Heart right ventricle (tissue), 16 donors: ENCODE measurements at regions not wholly inside any gene's neighbourhood (a gene's known extent, or its start where the extent isn't known, plus 50 kb on each side); places are given as distances from the start of the nearest gene placed in this dataset.

Experiments
- ATAC-seq, 8 donors: fragments of 200-7000 bp; cut with Tn5 transposase; one replicate each; pipeline ENCODE4 v1.9.1; 2020; ENCODE audit warnings: mild to moderate bottlenecking in 8 of 8, moderate library complexity in 8 of 8, moderate number of reproducible peaks in 1 of 8
- DNase-seq, 2 donors: peaks; one replicate each; pipeline ENCODE4 v3.0.0-alpha.2; 2020
- H3K27ac ChIP-seq, 10 donors: fragments of 200-600 bp; sonication (generic) in 2 of 10; one replicate each; pipeline versions ENCODE4 v1.5.0 to v1.8.0; 2020 to 2022; ENCODE audit warnings: mild to moderate bottlenecking in 3 of 10
- H3K27me3 ChIP-seq, 7 donors: fragments of 200-600 bp; one replicate each; pipeline ENCODE4 v1.8.0; 2021 to 2022; ENCODE audit warnings: mild to moderate bottlenecking in 2 of 7
- H3K36me3 ChIP-seq, 9 donors: fragments of 200-600 bp; sonication (generic) in 1 of 9; one replicate each; pipeline versions ENCODE4 v1.5.0 to v1.8.0; 2020 to 2022; ENCODE audit warnings: mild to moderate bottlenecking in 2 of 9
- H3K4me1 ChIP-seq, 9 donors: fragments of 200-600 bp; sonication (generic) in 1 of 9; one replicate each; pipeline versions ENCODE4 v1.5.0 to v1.8.0; 2020 to 2022; ENCODE audit warnings: mild to moderate bottlenecking in 4 of 9
- H3K4me3 ChIP-seq, 10 donors: fragments of 200-600 bp; sonication (generic) in 2 of 10; one replicate each; pipeline versions ENCODE4 v1.5.0 to v1.8.0; 2020 to 2022; ENCODE audit warnings: mild to moderate bottlenecking in 7 of 10, moderate library complexity in 2 of 10
- H3K9me3 ChIP-seq, 11 donors: fragments of 200-600 bp in 10 of 11; sonication (generic) in 2 of 11; one replicate each; pipeline versions ENCODE4 v1.5.0 to v1.8.0; 2013 to 2022; ENCODE audit warnings: mild to moderate bottlenecking in 2 of 11, control low read depth in 1 of 11, moderate library complexity in 1 of 11
- WGBS, 2 donors: extraction: QIAGEN DNeasy Blood & Tissue Kit; methylation state at CpG; one replicate each; pipeline ENCODE4 v1.1.7; 2013; ENCODE audit warnings: inconsistent platforms in 1 of 2; 5-methylcytosine and 5-hydroxymethylcytosine counted together
- intact Hi-C, 10 donors: fragments of 100-400 bp; cut with DNase I; formaldehyde crosslinking; loops; one replicate each; pipeline versions ENCODE4 v1.11.1 to v1.14.2; 2022
- TF ChIP-seq, protein P1 (sequence below), 9 donors: fragments of 200-600 bp; sonication (generic) in 2 of 9; IDR thresholded peaks; one replicate each; pipeline versions ENCODE4 v1.5.0 to v1.8.0; 2021 to 2022; ENCODE audit warnings: antibody characterized with exemption in 9 of 9, mild to moderate bottlenecking in 5 of 9, moderate library complexity in 1 of 9
- donor health status: Arrhythmogenic right ventricular cardiomyopathy.
- donor health status: ischemic (EF 13 %, LVEDD 7.1; RV severe dilation, severe dysfunction).
- donor health status: healthy with polysubstance abuse.
- donor health status: DM: no; HTN: yes; CAD: no.
- donor health status: DM: no; HTN: no; CAD: no.
- donor health status: ischemic (EF 25% LVEDD 6.9; RV normal size, moderate dysfunction).
- donor health status: ischemic (EF 25% LVEDD 5.7; RV mildly dilated, moderate dysfunction).
- donor health status: healthy.
- donor health status: DM: yes; HTN: yes; CAD: no.
- donor health status: Ischemic cardiomyopathy.
- donor health status: ischemic (EF 35%, LVEDD 5.7; RV mildly dilated, moderate dysfunction).
- donor health status: nonischemic (EF 11% LVEDD 7.7; RV severe dilation, severe dysfunction).
- donor health status: DM: yes; HTN: yes; CAD: no.
- donor health status: PGD.
- donor health status: ischemic (EF 29% LVEDD 5.4; RV normal size, mild dysfunction).
- donor health status: nonischemic (EF 23%, LVEDD 6.1; RV moderate dilation, normal function).

DNA sequence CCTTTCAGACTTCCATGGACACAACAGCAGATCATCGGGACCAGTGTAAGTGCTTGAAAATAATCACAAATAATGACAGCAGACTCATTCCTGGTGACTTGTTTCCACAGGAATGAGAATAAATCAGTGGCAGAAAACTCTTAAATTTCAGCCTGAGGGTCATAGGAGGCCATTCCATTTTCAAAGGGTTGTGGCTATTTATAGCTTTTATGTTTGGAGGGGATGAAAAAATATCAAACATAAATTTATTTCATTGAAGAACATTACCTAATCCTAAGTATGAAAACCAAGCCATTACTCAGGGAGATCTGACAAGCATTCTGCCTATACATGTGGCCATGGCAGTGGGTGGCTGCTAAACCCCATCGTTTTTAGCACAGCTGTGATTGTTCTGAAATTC, 173.6 kb upstream of the CNR1 start:
- TF ChIP-seq, protein P1, sequence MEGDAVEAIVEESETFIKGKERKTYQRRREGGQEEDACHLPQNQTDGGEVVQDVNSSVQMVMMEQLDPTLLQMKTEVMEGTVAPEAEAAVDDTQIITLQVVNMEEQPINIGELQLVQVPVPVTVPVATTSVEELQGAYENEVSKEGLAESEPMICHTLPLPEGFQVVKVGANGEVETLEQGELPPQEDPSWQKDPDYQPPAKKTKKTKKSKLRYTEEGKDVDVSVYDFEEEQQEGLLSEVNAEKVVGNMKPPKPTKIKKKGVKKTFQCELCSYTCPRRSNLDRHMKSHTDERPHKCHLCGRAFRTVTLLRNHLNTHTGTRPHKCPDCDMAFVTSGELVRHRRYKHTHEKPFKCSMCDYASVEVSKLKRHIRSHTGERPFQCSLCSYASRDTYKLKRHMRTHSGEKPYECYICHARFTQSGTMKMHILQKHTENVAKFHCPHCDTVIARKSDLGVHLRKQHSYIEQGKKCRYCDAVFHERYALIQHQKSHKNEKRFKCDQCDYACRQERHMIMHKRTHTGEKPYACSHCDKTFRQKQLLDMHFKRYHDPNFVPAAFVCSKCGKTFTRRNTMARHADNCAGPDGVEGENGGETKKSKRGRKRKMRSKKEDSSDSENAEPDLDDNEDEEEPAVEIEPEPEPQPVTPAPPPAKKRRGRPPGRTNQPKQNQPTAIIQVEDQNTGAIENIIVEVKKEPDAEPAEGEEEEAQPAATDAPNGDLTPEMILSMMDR (IDR thresholded peaks at IDR 0.05), result no peak
- no peaks in the 10 kb centered on the region for H3K27me3 ChIP-seq
- no peak overlapping the region for H3K4me3 ChIP-seq
- 60 to 75% methylated on average over 2 of the region's 2 CpGs for whole genome bisulfite sequencing, 2 donors
- H3K9me3 ChIP-seq, result peaks cover 0 to 6% (median 0%) of the 10 kb centered on the region in 11 donors
- H3K36me3 ChIP-seq, result no peaks in the 10 kb centered on the region
- H3K27ac ChIP-seq, result no peak overlapping the region
- H3K4me1 ChIP-seq, result no peaks in the 10 kb centered on the region
- ATAC-seq, result no peak
- no peak for DNase-seq
- intact Hi-C loops, result no loop called here

DNA sequence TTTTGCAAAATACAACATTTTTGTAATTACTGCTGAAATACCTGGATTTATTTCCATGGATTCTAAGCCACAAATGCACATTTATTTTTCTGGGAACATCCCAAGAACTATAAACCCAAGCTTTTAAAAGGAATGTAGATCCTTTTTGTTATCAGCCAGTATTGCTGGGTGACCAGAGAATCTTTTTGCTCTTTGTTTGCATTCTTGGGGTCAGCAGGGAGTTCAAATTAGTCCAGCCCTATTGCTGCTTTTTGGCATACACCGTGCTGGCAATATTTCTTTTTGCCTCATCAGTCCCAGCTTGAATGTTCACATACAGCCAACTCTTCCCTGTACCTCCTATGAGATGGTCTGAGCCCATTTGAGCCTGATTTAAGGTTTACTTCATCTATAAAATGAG, 155.2 kb upstream of the CNR1 start:
- TF ChIP-seq, protein P1 (IDR thresholded peaks at IDR 0.05), result no peak
- intact Hi-C loops, result no loop called here
- Histone ChIP-seq H3K36me3 (no peaks in the 10 kb centered on the region), H3K27ac (no peak overlapping the region), H3K4me3 (no peak overlapping the region), H3K4me1 (no peaks in the 10 kb centered on the region), H3K9me3 (peaks cover 0 to 2% (median 0%) of the 10 kb centered on the region in 11 donors), H3K27me3 (no peaks in the 10 kb centered on the region)
- DNase-seq, result no peak
- ATAC-seq, result no peak
- WGBS, 2 donors, result 76 to 82% methylated on average over 1 of the region's 1 CpG

DNA sequence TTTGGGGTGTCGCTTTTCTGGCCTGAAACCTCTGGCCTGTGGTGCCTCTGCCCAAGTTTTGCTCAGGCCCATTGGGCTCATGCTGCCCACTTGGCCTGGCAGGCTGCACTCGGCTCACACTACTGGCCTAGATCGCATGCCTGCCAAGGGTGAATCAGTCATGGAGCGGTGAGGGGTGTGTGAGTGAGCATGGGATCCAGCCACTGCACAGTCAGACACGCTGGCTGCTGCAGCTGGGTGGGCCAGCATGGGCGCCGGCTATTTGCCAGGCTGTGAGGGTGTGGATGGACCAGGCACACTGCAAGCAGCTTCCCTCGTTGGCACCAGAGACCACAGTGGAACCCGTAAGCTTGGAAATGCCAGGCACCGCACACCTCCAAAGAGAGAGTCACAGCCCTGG, 145.4 kb upstream of the CNR1 start:
- no peak for DNase-seq
- Histone ChIP-seq H3K9me3 (peaks cover 0 to 14% (median 0%) of the 10 kb centered on the region in 11 donors), H3K4me3 (no peak overlapping the region), H3K4me1 (no peaks in the 10 kb centered on the region), H3K27ac (no peak overlapping the region), H3K27me3 (no peaks in the 10 kb centered on the region), H3K36me3 (no peaks in the 10 kb centered on the region)
- TF ChIP-seq, protein P1 (IDR thresholded peaks at IDR 0.05), result no peak
- whole genome bisulfite sequencing, 2 donors, result 89 to 92% methylated on average over 10 of the region's 10 CpGs
- intact Hi-C loops, result no loop called here
- ATAC-seq, result no peak

DNA sequence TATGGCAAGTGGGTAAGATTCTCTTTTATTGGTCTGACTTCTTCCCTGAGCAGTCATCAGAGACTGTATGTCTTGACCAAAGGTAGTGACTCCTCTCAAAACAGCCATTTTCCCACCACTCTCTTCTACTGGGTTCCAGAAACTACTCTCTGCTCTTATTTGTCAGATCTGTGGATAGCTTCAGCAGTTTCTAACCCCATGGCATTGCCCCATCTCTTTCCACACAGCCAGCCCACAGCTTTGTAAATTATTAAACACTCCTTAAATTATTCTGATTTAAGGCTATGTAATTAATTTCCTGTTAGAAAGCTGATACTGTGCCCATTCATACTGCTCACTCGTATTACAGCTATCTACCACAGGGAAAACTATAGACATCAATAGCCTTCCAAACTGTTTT, 138.4 kb upstream of the CNR1 start:
- Histone ChIP-seq H3K4me1 (no peaks in the 10 kb centered on the region), H3K27me3 (no peaks in the 10 kb centered on the region), H3K36me3 (no peaks in the 10 kb centered on the region), H3K27ac (no peak overlapping the region), H3K9me3 (peaks cover 0 to 14% (median 0%) of the 10 kb centered on the region in 11 donors), H3K4me3 (no peak overlapping the region)
- no peak for ATAC-seq
- TF ChIP-seq, protein P1 (IDR thresholded peaks at IDR 0.05), result no peak
- WGBS, 2 donors, result 76 to 79% methylated on average over 1 of the region's 1 CpG
- no peak for DNase-seq
- intact Hi-C loops, result no loop called here
